ENCODE measurements at regions not wholly inside any gene's neighbourhood (a gene's known extent, or its start where the extent isn't known, plus 50 kb on each side); places are given as distances from the start of the nearest gene placed in this dataset.
"Not testable (repeated sequence)": the region's sequence is repeated elsewhere in the genome, so short reads cannot be mapped to it uniquely, and the experiment has no call there.

- TF ChIP-seq HOXA3 (CRISPR knock-in tag; IDR thresholded peaks at IDR 0.05); EP300 (IDR thresholded peaks at IDR 0.05; ENCODE audit: low read depth in 2 of 2, low read length in 2 of 2); EP300 (CRISPR knock-in tag; IDR thresholded peaks at IDR 0.05; ENCODE audit: borderline replicate concordance); MTA3 (CRISPR knock-in tag; IDR thresholded peaks at IDR 0.05); DPF2 (CRISPR knock-in tag; IDR thresholded peaks at IDR 0.05; ENCODE audit: borderline replicate concordance, low read depth); SKIL (CRISPR knock-in tag; IDR thresholded peaks at IDR 0.05; ENCODE audit: borderline replicate concordance); POLR2A (IDR thresholded peaks at IDR 0.05; ENCODE audit: insufficient read depth in 1 of 2, low read depth in 2 of 2, low read length in 2 of 2); DRAP1 (CRISPR knock-in tag; IDR thresholded peaks at IDR 0.05); SATB2 (CRISPR knock-in tag; IDR thresholded peaks at IDR 0.05); ZNF121 (CRISPR knock-in tag; IDR thresholded peaks at IDR 0.05); USF2 (IDR thresholded peaks at IDR 0.05; ENCODE audit: low read depth, low read length); USF2 (CRISPR knock-in tag; IDR thresholded peaks at IDR 0.05; ENCODE audit: borderline replicate concordance): not testable (repeated sequence)
These were observed 120.8 kb downstream of the CDY2A start for GRCh38 chrY:18146417-18146816.

All from HepG2 (cell line).